T1000 (cell line): ENCODE measurements at regions not wholly inside any gene's neighbourhood (a gene's known extent, or its start where the extent isn't known, plus 50 kb on each side); places are given as distances from the start of the nearest gene placed in this dataset.
"Not testable (repeated sequence)": the region's sequence is repeated elsewhere in the genome, so short reads cannot be mapped to it uniquely, and the experiment has no call there.

ENCODE experiments used
- DNase-seq: peaks from one replicate; lab custom pipeline; 2025; ENCODE audit warnings: mixed read lengths; lab: John Stamatoyannopoulos, UW

- no peak for DNase-seq
Observed at GRCh38 chr12:75641031-75641780, 129.8 kb upstream of the KRR1 start.

GRCh38 chr12:75638792-75639191 lies 127.4 kb upstream of the KRR1 start:
- DNase-seq, result no peak

- no peak for DNase-seq
Observed at GRCh38 chr12:75636607-75637006, 125.2 kb upstream of the KRR1 start.

GRCh38 chr12:75635606-75636444 lies 124.4 kb upstream of the KRR1 start:
- peak; percentile 49 for DNase-seq

- DNase-seq, result no peak
Observed at GRCh38 chr12:75634244-75635222, 123.1 kb upstream of the KRR1 start.

- DNase-seq, result no peak
Observed at GRCh38 chr12:75633789-75634188, 122.4 kb upstream of the KRR1 start.

GRCh38 chr12:75632442-75632841 lies 121.0 kb upstream of the KRR1 start:
- no peak for DNase-seq

GRCh38 chr12:75631831-75632230 lies 120.4 kb upstream of the KRR1 start:
- no peak for DNase-seq

- no peak for DNase-seq
Observed at GRCh38 chr12:75630091-75630490, 118.7 kb upstream of the KRR1 start.

- DNase-seq, result no peak
Observed at GRCh38 chr12:75628916-75629315, 117.5 kb upstream of the KRR1 start.

- DNase-seq, result no peak
Observed at GRCh38 chr12:75628511-75628910, 117.1 kb upstream of the KRR1 start.

GRCh38 chr12:75623631-75624154 lies 112.3 kb upstream of the KRR1 start:
- DNase-seq, result peak; percentile 50

- DNase-seq, result no peak
Observed at GRCh38 chr12:75622492-75622891, 111.1 kb upstream of the KRR1 start.

GRCh38 chr12:75614396-75614795 lies 103.0 kb upstream of the KRR1 start:
- not testable (repeated sequence) for DNase-seq

- DNase-seq, result no peak
Observed at GRCh38 chr12:75613981-75614380, 102.6 kb upstream of the KRR1 start.

GRCh38 chr12:75611041-75611440 lies 99.6 kb upstream of the KRR1 start:
- no peak for DNase-seq

- DNase-seq, result no peak
Observed at GRCh38 chr12:75606956-75607355, 95.5 kb upstream of the KRR1 start.

- DNase-seq, result no peak
Observed at GRCh38 chr12:75606151-75606550, 94.7 kb upstream of the KRR1 start.

- no peak for DNase-seq
Observed at GRCh38 chr12:75603475-75603874, 92.1 kb upstream of the KRR1 start.

GRCh38 chr12:75602106-75602505 lies 90.7 kb upstream of the KRR1 start:
- DNase-seq, result no peak

- DNase-seq, result no peak
Observed at GRCh38 chr12:75600146-75600545, 88.7 kb upstream of the KRR1 start.

- DNase-seq, result no peak
Observed at GRCh38 chr12:75599061-75599460, 87.7 kb upstream of the KRR1 start.
